D721Med (cell line): ENCODE measurements at regions not wholly inside any gene's neighbourhood (a gene's known extent, or its start where the extent isn't known, plus 50 kb on each side); places are given as distances from the start of the nearest gene placed in this dataset.

ENCODE experiments used
- DNase-seq: peaks from one replicate; pipeline ENCODE4 v3.0.0; 2011; ENCODE audit warnings: low spot score; ENCODE audit not compliant: insufficient read length
- FAIRE-seq: peaks from 2 replicates; lab custom pipeline; 2011; peaks lifted over from hg19 to GRCh38; lab: Jason Lieb, UNC
- TF ChIP-seq, protein P1 (sequence below): IDR thresholded peaks from 2 replicates; pipeline ENCODE4 v1.5.1; 2012; ENCODE audit warnings: mild to moderate bottlenecking, control low read depth; ENCODE audit not compliant: insufficient read depth; ENCODE audit errors: missing control alignments

- TF ChIP-seq, protein P1, sequence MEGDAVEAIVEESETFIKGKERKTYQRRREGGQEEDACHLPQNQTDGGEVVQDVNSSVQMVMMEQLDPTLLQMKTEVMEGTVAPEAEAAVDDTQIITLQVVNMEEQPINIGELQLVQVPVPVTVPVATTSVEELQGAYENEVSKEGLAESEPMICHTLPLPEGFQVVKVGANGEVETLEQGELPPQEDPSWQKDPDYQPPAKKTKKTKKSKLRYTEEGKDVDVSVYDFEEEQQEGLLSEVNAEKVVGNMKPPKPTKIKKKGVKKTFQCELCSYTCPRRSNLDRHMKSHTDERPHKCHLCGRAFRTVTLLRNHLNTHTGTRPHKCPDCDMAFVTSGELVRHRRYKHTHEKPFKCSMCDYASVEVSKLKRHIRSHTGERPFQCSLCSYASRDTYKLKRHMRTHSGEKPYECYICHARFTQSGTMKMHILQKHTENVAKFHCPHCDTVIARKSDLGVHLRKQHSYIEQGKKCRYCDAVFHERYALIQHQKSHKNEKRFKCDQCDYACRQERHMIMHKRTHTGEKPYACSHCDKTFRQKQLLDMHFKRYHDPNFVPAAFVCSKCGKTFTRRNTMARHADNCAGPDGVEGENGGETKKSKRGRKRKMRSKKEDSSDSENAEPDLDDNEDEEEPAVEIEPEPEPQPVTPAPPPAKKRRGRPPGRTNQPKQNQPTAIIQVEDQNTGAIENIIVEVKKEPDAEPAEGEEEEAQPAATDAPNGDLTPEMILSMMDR: no peak
- no peak for FAIRE-seq
- DNase-seq: no peak
Measured at GRCh38 chr6:139820210-139820609, 445.8 kb upstream of the CITED2 start.

DNA sequence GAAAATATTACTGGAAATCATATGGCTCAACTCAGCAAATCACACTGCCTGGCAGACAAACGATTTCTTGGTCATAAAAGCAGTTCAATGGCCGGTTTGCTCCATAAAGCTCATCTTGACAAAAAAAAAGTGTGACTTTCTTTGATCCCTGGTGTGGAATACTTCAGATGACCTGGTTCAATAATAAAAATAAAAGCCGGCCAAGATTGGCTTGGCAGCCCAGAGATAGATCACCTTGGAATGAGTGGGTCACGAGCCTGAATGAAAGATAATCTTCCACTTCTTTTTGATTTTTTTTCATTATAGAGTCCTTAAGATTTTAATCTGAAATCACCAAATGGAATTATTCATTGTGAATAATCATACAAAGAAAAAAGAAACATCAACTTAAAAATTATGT is 445.3 kb upstream of the CITED2 start:
- FAIRE-seq (no peak), DNase-seq (no peak)
- TF ChIP-seq, protein P1: no peak

DNA sequence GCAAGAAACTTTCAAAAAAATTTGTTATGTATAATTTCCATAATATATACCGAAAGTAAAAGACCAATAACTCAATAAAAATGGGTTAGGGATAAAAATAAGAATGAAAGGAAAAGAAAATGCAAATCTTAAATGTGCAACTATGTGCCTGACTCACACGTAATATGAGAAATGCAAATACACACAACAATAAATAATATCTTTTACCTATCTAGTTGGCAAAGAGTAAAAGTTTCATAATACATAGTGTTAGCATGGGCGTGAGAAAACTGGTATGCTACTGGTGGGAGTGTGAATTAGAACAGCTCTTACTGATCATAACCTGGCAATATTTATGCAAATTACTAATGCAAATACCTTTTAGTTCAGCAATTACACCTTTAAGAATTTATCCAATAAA is 438.5 kb upstream of the CITED2 start:
- TF ChIP-seq, protein P1: no peak
- FAIRE-seq (no peak), DNase-seq (no peak)

DNA sequence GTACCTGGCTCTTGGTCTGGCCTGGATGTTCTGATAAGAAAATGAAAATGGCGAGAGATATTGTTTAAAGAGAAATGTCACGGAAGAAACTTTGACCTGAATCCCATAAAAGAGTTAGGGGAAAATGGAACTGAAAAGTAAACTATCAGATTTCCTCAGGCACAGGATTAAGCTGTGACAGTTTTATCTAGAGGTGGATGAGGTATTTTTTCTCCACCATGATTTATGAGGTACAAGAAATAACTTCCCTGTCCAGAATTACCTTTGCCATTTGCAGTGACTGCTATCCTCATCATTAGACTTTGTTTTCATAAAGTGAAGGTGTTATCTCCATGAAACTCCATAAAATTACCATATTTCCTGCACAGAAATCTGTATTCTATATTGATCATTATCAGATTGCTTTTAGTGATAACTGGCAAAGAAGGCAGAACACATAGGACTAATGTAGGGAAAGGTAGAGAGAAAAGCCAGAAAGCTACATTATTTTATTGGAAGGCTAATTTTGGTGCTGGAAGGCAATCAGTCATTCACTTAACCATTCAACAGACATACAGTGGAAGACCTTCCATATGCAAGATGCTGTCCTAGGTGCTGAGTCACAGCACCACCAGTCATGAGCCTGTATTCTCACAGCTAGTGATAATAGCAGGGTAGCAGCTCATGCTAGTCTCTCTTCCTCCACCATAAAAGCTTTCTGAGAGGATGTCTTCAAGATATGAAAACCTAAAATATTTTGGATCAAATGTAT is 427.3 kb upstream of the CITED2 start:
- no peak for DNase-seq
- FAIRE-seq: no peak

GRCh38 chr6:139800837-139801236 is 426.4 kb upstream of the CITED2 start:
- TF ChIP-seq, protein P1: no peak
- no peak for FAIRE-seq
- no peak for DNase-seq

More for the DNA sequence above, 427.3 kb upstream of the CITED2 start:
- TF ChIP-seq, protein P1: no peak

GRCh38 chr6:139790527-139790926 is 416.1 kb upstream of the CITED2 start:
- DNase-seq (no peak), FAIRE-seq (no peak)
- TF ChIP-seq, protein P1: no peak

DNA sequence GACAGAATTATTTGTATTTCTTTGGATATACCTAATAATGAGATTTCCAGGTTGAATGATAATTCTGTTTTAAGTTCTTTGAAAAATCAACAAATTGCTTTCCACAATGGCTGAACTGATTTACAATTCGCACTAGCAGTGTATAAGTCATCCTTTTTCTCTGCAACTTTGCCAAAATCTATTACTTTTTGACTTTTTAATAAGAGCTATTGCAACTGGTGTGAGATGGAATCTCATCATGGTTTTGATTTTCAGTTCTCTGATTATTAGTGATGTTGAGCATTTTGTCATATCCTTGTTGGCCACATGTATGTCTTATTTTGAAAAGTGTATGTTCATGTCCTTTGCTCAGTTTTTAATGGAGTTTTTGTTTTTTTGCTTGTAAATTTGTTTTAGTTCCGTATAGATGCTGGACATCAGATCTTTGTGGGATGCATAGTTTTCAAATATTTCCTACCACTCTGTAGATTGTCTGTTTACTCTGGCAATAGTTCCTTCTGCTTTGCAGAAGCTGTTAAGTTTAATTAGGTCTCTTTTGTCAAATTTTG is 409.8 kb upstream of the CITED2 start:
- no peak for DNase-seq
- TF ChIP-seq, protein P1: no peak
- FAIRE-seq: no peak
